ENCODE measurements at regions not wholly inside any gene's neighbourhood (a gene's known extent, or its start where the extent isn't known, plus 50 kb on each side); places are given as distances from the start of the nearest gene placed in this dataset.

- no peak for DNase-seq
Measured at GRCh38 chr6:165817148-165817547, 154.1 kb upstream of the PDE10A start.

GRCh38 chr6:165814679-165815078 is 151.6 kb upstream of the PDE10A start:
- DNase-seq, result no peak

DNA sequence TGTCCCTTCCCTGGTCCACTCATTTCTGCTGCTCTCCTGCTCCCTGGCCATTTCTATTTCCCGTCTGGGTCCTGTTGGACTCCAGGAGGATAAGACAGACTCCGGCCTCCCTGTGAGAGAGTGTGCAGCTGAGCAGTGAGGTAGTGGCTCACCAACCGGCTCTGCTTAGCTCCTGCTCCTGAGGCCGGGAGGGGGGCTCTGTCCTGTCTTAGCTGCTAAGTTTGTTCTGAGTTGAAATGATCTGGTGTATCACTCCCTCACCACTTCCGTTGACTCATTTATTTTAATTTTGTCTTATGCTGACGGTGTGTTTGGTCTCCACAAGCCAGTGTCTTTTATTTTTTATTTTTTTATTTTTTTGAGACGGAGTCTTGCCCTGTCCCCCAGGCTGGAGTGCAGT is 148.5 kb upstream of the PDE10A start:
- no peak for DNase-seq

- DNase-seq, result no peak
Measured at GRCh38 chr6:165808021-165808420, 145.0 kb upstream of the PDE10A start.

DNA sequence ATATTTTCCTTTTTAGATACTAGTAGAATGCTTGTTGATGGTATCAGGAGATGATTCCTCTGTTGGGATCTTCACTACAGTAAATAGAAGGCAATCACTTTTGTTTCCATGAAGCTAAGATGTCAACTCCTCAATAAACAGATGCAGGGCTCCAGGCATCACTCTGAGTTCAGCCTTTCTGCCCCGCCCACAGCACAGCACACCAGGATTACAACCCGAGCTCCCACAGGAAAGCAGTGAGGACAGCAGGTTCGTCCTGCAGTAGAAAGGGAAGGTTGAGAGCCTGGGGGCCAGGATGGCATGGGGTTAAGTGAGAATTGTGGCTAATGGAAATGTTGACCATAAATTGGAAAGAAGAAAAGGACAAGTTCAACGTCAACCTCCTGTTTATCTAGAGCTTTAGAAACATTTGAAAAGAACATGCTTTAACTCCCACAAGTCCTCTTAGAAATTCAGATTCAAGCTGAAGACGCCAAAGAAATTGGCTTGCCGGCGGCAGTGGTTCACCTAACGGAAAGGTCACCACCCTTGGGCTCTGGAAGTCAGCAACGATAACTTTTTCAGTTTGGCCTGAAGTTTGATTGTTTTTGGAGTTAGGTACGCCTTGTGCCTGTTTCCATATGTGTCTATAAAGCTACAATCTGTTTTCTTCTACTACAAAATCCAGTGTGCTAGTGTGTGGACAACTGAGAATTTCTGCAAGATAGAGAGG is 144.4 kb upstream of the PDE10A start:
- no peak for DNase-seq

DNA sequence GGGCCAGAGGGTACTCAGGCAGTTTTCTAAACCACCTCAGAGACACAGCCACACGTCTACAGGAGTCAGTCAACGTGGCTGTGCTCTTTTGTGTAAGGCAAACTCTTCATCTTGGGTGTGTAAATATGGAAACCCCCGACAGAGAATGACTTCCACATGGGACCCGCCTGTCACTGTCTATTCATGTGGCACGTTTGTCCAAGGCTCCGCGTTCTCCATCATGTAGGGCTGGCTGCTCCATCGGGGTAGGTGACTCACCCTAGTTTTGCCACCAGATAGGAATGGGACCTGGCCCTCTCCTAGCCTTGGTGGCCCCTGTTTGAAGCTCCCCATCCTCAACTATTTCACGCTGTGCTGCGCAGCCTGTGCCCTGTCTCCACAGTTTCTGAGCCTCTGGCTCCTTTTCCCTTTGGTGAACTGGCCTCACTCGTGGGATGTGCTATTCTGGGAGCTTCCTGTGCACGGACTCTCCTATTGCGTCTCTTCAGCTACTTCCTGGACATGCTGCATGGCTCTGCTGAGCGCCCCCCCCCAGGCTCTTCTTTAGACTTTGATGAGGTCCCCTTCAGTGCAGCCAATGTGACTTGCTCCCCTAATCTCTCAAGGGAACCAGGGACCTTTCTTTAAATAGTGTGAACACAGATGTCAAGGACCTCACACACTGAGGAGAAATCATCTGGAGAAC is 143.2 kb upstream of the PDE10A start:
- DNase-seq, result no peak

GRCh38 chr6:165805636-165806035 is 142.6 kb upstream of the PDE10A start:
- DNase-seq, result no peak

DNA sequence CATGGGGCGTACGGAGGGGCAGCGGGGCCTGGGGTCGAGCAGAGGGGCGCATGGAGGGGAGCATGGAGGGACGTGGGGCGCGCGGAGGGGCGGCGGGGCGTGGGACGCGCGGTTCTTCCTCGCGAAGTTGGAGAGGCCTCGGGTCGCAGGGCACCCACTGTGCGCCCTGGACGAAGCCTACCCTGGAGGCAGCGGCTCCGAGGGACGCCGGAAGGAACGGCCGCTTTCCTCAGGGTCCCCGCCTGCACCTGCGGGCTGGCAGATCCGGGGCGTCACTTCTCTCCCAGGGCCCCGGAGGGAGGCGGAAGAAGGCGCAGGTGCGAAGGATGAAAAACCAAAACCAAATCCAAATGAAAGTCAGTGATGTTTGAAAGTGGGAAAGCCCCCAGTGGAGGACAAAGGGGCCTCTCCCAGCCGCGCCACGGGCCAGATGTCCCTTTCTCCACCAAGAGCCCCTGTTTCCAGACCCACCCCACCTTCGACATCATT is 142.1 kb upstream of the PDE10A start:
- no peak for DNase-seq

- no peak for DNase-seq
Measured at GRCh38 chr6:165804331-165805066, 141.5 kb upstream of the PDE10A start.

- no peak for DNase-seq
Measured at GRCh38 chr6:165800337-165800736, 137.3 kb upstream of the PDE10A start.

DNA sequence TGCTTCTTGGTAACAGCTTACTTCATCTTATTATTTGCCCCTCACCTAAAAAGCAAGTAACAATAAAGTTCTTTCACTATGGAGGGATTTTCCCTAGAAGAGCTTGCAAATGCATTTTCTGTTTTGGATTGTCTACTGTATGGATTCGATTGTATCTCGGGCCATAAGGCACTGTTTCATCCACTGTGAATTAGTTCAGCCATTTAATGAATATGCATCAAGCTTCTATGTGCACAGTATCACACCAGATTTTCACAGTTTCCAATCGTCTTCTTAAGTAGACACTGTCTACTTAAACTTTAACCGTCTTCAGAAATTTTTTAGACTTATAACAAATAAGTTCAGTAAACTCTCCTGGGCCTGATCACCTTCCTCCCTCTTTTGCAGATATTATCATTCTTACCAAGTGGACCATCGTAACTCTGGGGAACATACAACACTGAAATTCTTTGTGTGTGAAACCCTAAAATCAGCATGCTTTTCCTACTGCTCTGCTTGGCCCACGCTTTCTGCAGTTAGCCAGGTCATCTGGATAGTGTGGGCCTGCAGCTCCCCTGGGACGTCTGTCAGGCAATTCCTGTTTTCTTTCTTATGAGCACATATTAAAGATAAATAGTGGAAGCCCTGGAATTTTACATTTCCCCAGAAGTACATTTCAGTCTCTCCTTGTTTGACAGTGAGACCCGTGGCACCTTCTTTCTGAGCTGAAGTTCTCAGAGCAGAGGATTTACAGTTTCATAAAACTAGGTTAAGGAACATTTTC is 136.5 kb upstream of the PDE10A start:
- DNase-seq, result no peak

DNA sequence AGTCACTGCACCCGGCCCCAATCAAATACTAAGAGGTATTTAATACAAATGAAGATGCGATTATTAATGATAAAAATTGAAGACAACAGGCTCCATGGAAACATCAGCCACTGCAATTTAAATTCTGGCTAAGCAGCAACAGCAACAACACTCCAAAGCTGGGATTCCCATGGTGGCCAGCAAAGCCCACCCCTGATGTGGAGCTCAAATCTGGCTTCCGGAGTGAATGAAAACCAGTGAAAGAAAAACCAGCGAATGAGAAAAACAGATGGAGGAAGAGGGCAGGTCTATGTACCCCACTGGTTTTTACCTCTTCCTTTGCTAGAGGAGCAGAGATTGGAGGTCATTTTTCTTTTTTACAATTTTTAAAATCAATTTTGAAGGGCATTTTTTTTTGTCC is 135.9 kb upstream of the PDE10A start:
- DNase-seq, result no peak

GRCh38 chr6:165794179-165794601 is 131.1 kb upstream of the PDE10A start:
- no peak for DNase-seq

DNA sequence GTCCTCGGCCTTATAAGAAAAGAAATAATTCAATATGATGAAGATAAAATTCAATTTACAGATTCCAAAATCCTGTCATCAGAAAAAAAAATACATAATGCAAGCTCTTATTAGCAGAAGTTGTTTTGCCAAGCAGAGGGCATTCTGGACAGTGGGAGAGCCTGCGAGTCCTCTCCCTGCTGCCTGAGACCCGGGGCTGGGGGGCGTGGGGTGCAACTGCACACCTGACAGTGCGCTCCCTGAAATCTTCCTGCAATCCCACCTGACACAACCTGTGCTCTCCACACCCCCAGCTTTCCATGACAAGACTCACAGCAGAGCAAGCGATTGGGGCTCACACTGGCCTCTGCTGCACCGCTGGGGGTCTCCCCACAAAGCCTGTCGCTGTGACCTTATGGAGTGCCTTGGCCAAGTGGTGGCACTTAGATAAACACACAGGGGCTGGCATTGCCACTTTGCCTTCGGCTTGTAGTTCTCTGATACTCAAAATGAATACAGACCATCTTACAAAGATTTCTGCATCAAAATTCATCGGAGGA is 130.3 kb upstream of the PDE10A start:
- DNase-seq, result no peak

- no peak for DNase-seq
Measured at GRCh38 chr6:165791876-165792437, 128.9 kb upstream of the PDE10A start.

DNA sequence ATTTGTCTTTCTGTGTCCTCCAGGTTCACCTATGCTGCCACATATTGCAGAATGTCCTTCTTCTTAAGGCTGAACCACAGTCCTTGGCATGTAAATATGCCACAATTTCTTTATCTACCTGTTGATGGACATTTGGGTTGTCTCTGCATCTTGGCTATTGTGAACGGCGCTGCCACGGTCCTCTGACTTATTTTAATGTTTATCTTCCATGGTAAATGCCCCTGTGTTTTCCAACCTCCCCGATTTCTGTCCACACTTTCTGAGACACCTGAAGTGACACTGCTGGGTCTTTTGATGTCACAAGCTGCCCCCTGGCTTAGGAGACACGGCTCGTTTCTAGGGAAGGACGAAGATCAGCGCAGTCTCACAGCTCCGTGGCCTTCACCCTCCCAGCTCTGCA is 128.3 kb upstream of the PDE10A start:
- no peak for DNase-seq

GRCh38 chr6:165782812-165783211 is 119.8 kb upstream of the PDE10A start:
- DNase-seq, result no peak

- no peak for DNase-seq
Measured at GRCh38 chr6:165782134-165782533, 119.1 kb upstream of the PDE10A start.

DNA sequence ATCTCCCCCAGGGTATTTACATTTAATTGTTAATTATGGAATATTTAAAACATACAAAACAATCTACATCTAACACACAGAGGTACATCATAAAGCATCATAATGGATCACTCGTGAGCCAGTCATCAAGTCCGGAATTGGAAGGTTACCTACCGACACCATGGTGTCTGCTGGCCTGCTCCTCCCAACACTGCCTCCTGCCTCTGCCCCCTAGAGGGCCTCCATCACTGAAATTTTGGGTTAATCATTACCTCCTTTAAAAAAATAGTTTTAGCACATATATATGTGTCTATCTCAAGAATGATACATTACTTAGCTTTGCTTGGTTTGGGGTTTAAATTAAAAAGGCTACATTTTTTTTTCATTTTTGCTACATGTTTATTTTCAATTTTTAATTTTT is 114.6 kb upstream of the PDE10A start:
- no peak for DNase-seq

DNA sequence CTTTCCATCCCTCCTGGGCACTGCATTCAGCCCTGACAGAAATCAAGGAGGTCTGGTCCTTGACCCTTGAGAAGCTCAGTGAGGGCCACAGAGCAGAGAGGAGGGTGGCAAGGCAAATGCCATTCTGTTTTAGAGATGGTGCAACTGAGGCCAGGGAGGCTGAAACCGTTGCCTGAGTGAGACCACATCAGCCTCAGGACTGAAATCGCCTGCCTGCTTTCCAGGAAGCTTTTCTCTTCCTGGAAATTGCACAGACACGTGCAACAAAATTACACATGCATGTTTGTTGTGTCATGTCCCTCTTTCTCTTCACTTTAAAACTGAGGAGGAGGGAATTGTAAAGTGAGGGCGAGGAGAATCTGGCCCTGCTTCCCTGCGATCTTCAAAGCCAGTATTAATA is 113.7 kb upstream of the PDE10A start:
- no peak for DNase-seq

- no peak for DNase-seq
Measured at GRCh38 chr6:165775721-165776120, 112.7 kb upstream of the PDE10A start.

GRCh38 chr6:165774903-165775601 is 112.0 kb upstream of the PDE10A start:
- DNase-seq, result no peak

Measured in CD4-positive, alpha-beta T cell treated with Interleukin-6 for 4 hours (primary cell).